GM18858 (cell line): ENCODE measurements at regions not wholly inside any gene's neighbourhood (a gene's known extent, or its start where the extent isn't known, plus 50 kb on each side); places are given as distances from the start of the nearest gene placed in this dataset.

ENCODE experiments used
- ATAC-seq: cut with Tn5 transposase; IDR thresholded peaks from one replicate; pipeline ENCODE4 v1.9.1; 2021; ENCODE audit not compliant: unreplicated experiment

GRCh38 chr13:64985075-64985474 lies 2245.1 kb downstream of the PCDH9 start:
- no peak for ATAC-seq

- ATAC-seq, result no peak
Measured at GRCh38 chr13:64962404-64962803, 2267.7 kb downstream of the PCDH9 start.

DNA sequence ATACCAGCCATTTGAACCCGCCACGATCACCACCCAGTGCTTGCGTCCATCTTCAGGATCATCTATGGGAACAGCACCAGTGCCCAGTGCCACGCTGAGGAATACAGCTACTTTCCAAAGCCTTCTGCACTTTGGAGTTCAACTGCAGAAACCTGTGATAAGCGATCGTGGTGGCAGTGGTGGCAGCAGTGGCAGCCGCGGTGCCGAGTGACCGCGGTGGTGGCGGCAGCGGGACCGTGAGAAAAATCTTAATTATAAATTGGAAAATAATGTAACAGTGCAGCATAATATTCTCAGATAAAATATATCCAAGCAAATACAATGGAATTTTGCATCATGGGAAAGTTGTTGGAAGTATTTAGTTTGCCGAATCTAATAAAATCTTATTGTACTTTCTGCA lies 2270.9 kb downstream of the PCDH9 start:
- no peak for ATAC-seq

GRCh38 chr13:64958106-64958505 lies 2272.0 kb downstream of the PCDH9 start:
- ATAC-seq, result no peak

DNA sequence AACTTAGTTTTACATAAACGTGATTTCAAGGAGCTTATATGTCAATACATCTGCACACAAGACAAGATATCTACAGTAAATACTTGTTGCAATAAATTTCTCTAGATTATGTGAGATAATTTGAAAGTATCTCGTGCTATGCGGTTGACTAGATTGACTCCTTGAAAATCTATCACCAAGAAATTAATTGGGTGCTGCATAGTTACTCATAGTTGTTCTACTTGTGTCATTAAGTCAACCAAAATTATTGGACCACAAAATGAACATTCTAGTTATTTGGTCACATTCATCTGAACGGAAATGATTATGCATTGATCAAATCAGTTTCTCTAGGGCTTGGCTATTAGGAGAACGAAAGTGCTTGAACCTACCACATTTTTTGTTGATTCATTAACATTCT lies 2291.5 kb downstream of the PCDH9 start:
- no peak for ATAC-seq

DNA sequence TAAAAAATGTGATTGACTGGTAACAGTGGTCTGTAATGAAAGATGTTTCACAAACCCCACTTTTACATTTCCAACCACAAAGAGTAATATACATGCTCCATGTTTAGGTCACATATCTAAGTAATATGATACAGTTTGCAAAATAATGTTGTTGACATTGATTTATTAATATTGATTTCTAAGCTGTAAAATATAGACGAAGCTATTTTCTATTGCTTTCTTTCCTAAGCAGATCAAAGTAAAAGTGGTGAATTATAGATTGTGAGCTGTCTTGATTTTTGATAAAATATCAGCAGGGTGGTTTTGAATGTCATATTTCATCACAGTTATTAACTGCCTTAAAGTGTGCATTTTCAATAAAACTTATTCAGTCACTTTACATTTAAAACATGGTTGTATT lies 2292.8 kb downstream of the PCDH9 start:
- ATAC-seq, result no peak

DNA sequence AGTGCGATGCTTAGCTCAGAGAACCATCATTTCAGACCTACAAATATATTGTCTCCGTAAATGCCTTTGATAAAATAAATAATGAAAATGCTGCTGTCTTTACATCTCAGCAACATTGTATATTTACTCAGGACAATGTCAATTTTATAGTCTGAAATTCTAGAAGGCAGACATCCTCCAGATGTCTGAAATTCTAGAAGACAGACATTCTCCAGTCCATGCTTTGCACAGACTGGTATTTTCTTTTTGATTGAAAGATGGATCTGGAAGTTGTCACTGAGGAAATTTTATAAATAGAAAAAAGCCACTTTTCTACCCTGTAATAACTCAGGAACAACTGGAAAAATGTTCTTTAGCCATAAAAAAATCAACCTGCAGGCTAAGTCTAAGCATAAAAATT lies 2293.3 kb downstream of the PCDH9 start:
- ATAC-seq, result no peak

GRCh38 chr13:64935441-64935840 lies 2294.7 kb downstream of the PCDH9 start:
- no peak for ATAC-seq

DNA sequence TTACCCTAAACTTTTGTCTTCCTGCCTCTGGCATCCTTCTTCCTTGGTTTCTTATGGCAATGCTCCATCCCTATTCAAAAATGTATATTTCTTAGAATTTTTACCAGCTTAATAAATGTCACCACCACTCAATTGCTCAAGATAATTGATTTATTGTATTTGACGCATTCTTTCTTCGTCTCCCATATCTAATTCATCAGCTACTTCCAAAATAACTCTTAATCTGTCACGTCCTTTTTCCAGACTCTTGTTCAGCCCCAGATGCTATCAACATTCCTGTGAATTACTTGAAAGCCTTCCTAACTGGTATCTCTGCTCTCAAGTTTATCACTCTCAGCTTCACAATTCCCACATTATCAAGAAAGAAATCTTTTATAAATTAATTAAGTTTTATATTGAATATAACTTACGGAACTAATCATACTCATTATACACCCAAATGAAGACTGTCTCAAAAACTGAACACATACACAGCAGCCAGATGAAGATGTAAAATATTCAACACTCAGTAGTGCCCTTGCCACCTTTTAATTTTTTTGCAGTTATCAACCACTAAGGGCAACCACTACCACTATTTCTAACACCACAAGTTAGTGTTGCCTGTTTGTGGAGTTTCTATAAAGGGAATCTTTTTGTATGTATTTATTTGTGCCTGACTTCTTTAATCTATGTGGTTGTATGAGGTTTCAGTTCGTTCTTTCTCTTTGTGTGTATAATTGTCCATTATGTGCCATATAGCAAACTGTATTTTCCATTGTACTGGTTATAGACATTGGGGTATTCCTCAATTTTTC lies 2295.4 kb downstream of the PCDH9 start:
- no peak for ATAC-seq

DNA sequence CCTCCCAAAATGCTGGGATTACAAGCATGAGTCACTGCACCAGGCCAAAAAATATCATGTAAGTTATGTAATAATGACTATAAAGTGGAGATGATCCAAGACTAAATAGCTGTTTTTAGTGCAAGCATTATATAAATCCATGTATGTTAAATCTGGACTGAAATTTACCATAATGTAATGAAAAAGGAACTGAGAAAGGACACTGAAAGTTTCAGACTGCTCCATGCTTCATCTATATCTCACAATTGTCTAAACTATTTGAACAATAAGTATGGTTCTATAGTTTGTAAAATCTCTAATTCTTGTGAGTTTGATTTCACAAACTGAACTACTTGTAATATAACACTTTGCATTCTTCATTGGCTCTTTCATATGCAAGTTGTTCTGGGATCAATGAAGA lies 2299.5 kb downstream of the PCDH9 start:
- peak; percentile 22 for ATAC-seq

DNA sequence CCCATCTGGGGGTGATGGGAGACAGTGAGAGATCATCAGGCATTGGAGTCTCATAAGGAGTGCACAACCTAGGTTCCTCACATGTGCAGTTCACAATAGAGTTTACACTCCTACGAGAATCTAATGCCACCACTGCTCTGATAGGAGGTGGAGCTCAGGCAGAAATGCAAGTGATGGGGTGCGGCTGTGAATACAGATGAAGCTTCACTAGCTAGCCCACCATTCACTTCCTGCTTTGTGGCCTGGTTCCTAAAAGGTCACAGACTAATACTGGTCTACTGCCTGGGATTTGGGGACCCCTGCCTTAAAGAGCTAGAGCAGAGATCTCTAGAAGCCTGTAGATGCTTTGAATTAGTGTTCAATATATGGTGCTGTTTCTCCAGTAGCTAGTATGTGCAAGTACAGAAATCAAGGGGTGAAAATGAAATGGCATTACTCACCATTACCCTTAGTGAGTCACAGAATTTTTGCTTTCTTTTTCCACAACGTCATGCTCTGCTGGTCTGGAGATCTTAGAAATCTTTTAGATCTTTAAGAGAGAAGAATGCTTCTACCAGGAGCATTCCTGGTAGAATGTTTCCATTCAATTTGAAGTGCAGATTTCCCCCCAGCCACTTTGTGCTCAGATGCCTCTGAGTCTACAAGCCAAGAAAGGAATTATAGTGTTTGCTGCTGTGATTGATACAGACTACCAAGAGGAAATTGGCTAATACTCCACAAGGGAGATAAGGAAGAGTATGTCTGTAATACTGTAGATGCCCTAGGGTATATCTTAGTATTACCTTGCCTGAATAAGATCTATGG lies 2301.2 kb downstream of the PCDH9 start:
- ATAC-seq, result peak; percentile 94

- ATAC-seq, result no peak
Measured at GRCh38 chr13:64925727-64926126, 2304.4 kb downstream of the PCDH9 start.

GRCh38 chr13:64925284-64925683 lies 2304.9 kb downstream of the PCDH9 start:
- no peak for ATAC-seq

GRCh38 chr13:64924401-64924800 lies 2305.7 kb downstream of the PCDH9 start:
- no peak for ATAC-seq

- ATAC-seq, result no peak
Measured at GRCh38 chr13:64917566-64917965, 2312.6 kb downstream of the PCDH9 start.

DNA sequence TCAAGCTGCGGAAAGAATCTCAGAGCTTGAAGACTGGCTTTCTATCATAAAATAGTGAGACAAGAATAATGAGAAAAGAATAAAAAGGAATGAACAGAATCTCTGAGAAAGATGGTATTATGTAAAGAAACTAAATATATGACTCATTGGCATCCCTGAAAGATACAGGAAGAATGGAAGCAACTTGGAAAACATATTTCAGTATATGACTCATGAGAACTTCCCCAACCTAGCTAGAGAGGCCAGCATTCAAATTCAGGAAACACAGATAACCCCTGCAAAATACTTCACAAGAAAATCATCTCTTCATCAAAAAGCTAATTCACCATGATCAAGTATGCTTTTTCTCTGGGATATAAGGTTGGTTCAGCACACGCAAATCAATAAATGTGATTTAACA lies 2318.0 kb downstream of the PCDH9 start:
- no peak for ATAC-seq

DNA sequence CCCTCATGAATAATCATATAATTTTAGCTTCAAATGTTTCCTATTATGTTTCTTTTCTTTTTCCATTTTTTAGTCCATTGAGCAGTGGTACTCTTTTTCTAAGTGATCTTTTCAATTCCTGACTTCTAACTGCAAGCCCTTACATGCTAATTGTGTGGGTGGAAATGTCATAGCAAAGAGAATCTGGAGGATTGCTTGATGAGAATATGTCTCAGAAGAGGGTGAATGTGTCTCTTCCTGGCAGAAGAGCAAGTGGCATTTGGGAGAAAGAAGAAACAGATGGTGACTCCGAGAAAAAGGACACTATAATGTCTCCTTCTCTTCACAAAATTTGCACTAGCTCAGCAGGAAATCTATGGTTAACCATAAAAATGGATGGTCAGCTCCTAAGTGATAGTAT lies 2320.0 kb downstream of the PCDH9 start:
- ATAC-seq, result no peak

- ATAC-seq, result no peak
Measured at GRCh38 chr13:64909184-64909583, 2321.0 kb downstream of the PCDH9 start.

- no peak for ATAC-seq
Measured at GRCh38 chr13:64900039-64900438, 2330.1 kb downstream of the PCDH9 start.

DNA sequence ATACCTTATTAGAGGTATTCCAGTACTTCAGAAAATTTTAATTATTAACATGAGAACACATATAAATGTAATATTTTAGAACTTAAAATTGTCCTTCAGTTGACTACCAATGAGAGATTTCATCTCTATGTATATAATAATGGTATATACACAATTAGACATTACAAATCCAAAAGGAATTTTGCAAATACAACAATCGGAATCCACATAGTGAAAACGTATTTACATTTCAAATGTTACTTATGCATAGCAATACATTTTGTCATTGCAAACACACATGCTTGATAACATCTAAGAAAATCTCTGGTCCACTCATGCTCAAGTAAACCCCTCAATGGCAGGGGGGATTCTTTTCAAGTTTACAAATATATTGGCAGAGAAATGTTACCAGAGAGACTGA lies 2345.2 kb downstream of the PCDH9 start:
- ATAC-seq, result no peak

DNA sequence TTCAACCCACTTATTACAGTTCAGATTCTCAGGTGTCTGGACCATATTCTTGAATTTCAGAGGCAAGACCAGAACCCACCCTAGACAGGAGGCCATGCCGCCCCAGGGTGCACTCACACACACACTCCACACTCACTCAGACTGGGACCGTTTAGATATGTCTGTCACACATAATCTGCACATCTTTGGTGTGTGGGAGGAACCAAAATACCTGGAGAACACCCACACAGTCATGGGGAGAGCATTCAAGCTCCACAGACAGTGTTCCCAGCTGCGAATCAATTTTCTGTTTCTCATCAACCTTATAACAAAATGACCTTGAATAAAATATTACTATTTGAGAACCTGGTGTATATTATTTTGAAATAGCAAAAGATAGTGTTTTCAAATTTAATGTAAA lies 2353.0 kb downstream of the PCDH9 start:
- no peak for ATAC-seq

DNA sequence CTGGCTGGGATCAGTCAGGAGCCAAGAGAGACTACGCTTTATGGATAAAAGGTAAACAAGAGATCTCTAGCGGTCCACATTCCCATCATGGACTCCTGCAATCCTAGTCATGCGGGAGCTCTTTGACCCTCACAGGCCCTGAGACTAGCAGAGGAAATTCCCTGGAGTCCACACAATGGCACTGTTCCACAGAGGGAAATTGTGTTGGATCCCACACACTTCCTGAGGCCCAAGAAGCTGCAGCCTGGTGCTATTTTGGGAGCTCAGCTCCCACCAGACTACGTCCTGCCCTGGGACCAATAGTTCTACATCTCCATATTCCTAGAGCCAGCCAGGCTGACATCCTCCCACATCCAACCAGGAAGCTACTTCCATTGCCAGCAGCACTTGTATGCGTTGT lies 2358.4 kb downstream of the PCDH9 start:
- no peak for ATAC-seq
